ENCODE measurements at regions not wholly inside any gene's neighbourhood (a gene's known extent, or its start where the extent isn't known, plus 50 kb on each side); places are given as distances from the start of the nearest gene placed in this dataset.

- peaks cover 12% of the 10 kb centered on the region for H3K9me3 Mint-ChIP-seq
- Histone ChIP-seq H3K27me3 (ENCODE audit: control insufficient read depth in 1 of 2, insufficient read depth in 2 of 2, low read length in 2 of 2) (no peaks in the 10 kb centered on the region), H3K9me3 (ENCODE audit: control insufficient read depth in 1 of 2, insufficient read depth in 1 of 2, low read length in 2 of 2) (peaks cover 0 to 21% of the 10 kb centered on the region in 2 experiments), H3K4me1 (ENCODE audit: insufficient read depth, low read length) (no peaks in the 10 kb centered on the region), H3K36me3 (ENCODE audit: insufficient read depth, low read length) (no peaks in the 10 kb centered on the region), H3K4me3 (ENCODE audit: low read length) (no peak overlapping the region), H3K27ac (ENCODE audit: low read depth in 1 of 2, low read length in 2 of 2) (no peak overlapping the region)
- CTCF ChIA-PET, result no interaction called here
- no peaks in the 10 kb centered on the region for H3K27me3 Mint-ChIP-seq
- H3K4me3 Mint-ChIP-seq, result no peak overlapping the region
- intact Hi-C loops (cut with DNase I, micrococcal nuclease), result no loop called here
- H3K4me1 Mint-ChIP-seq (ENCODE audit: low read depth), result no peaks in the 10 kb centered on the region
- no peaks in the 10 kb centered on the region for H3K36me3 Mint-ChIP-seq (ENCODE audit: low read depth)
- no peak for TF ChIP-seq CTCF (IDR thresholded peaks at IDR 0.05)
- no peak for ATAC-seq (ENCODE audit: poor library complexity)
- DNase-seq, result no peak
- POLR2A ChIA-PET, result no interaction called here
- H3K27ac Mint-ChIP-seq, result no peak overlapping the region
Measured at GRCh38 chr13:58235454-58235853, 603.9 kb downstream of the PCDH17 start.

DNA sequence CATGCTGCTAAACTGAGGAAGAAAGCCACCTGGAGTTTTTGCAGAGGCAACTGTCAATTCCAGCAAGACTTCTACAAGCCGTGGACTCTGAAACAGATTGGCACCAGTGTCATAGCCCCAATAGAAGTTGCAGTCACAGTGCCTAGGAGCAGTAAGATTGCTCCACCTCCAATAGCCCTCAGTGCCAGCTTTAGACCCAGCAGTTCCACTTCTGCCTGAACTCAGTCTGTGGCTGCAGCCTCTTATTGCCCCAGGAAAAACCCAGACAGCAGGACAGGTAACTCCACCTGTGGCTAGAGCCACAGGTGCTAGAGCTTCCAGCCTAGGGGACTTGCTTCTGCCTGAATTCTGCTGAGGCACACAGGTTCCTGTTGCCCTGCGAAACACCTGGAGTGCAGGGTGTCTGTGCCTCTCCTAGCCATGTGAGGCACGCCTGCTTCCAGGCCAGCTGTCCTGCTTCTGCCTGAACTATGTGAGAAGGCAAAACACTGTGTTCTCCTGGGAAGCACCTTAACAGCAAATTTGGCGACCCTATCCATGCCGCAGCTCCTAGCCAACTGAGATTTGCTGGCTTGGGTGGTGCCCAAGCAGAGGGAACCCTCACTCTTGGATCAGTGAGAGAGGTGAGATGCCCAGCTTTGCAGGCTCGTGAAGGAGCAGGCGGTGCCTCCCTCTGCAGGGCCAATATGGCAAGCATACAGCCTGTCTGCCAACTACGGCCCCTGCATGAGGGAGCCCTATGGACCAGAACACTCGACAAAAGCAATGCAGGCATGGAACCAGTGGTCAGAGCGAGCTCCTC, 607.6 kb downstream of the PCDH17 start:
- Mint-ChIP-seq H3K36me3 (ENCODE audit: low read depth) (no peaks in the 10 kb centered on the region), H3K4me3 (no peak overlapping the region), H3K9me3 (peaks cover 18% of the 10 kb centered on the region), H3K27me3 (no peaks in the 10 kb centered on the region), H3K4me1 (ENCODE audit: low read depth) (no peaks in the 10 kb centered on the region), H3K27ac (no peak overlapping the region)
- DNase-seq (no peak), ATAC-seq (ENCODE audit: poor library complexity) (no peak)
- Histone ChIP-seq H3K27ac (ENCODE audit: low read depth in 1 of 2, low read length in 2 of 2) (no peak overlapping the region), H3K36me3 (ENCODE audit: insufficient read depth, low read length) (no peaks in the 10 kb centered on the region), H3K4me3 (ENCODE audit: low read length) (no peak overlapping the region), H3K9me3 (ENCODE audit: control insufficient read depth in 1 of 2, insufficient read depth in 1 of 2, low read length in 2 of 2) (peaks cover 0 to 21% of the 10 kb centered on the region in 2 experiments), H3K27me3 (ENCODE audit: control insufficient read depth in 1 of 2, insufficient read depth in 2 of 2, low read length in 2 of 2) (no peaks in the 10 kb centered on the region), H3K4me1 (ENCODE audit: insufficient read depth, low read length) (no peaks in the 10 kb centered on the region)
- no peak for TF ChIP-seq CTCF (IDR thresholded peaks at IDR 0.05)
- ChIA-PET POLR2A (no interaction called here), CTCF (no interaction called here)
- intact Hi-C loops (cut with DNase I, micrococcal nuclease), result no loop called here

GRCh38 chr13:58239774-58240268, 608.3 kb downstream of the PCDH17 start:
- POLR2A ChIA-PET, result no interaction called here
- H3K4me1 ChIP-seq (ENCODE audit: insufficient read depth, low read length), result no peaks in the 10 kb centered on the region
- H3K36me3 Mint-ChIP-seq (ENCODE audit: low read depth), result no peaks in the 10 kb centered on the region
- CTCF ChIA-PET, result no interaction called here
- no peak overlapping the region for H3K27ac Mint-ChIP-seq
- no peaks in the 10 kb centered on the region for H3K4me1 Mint-ChIP-seq (ENCODE audit: low read depth)
- no peak overlapping the region for H3K4me3 Mint-ChIP-seq
- H3K27me3 Mint-ChIP-seq, result no peaks in the 10 kb centered on the region
- peaks cover 0 to 21% of the 10 kb centered on the region in 2 experiments for H3K9me3 ChIP-seq (ENCODE audit: control insufficient read depth in 1 of 2, insufficient read depth in 1 of 2, low read length in 2 of 2)
- TF ChIP-seq CTCF (IDR thresholded peaks at IDR 0.05), result no peak
- H3K9me3 Mint-ChIP-seq, result peaks cover 18% of the 10 kb centered on the region
- no peak overlapping the region for H3K4me3 ChIP-seq (ENCODE audit: low read length)
- H3K27ac ChIP-seq (ENCODE audit: low read depth in 1 of 2, low read length in 2 of 2), result no peak overlapping the region
- H3K36me3 ChIP-seq (ENCODE audit: insufficient read depth, low read length), result no peaks in the 10 kb centered on the region
- ATAC-seq (ENCODE audit: poor library complexity) (no peak), DNase-seq (no peak)
- no peaks in the 10 kb centered on the region for H3K27me3 ChIP-seq (ENCODE audit: control insufficient read depth in 1 of 2, insufficient read depth in 2 of 2, low read length in 2 of 2)
- intact Hi-C loops (cut with DNase I, micrococcal nuclease), result no loop called here

Measured in CD4-positive, alpha-beta T cell (primary cell).